Ascending aorta (tissue), 2 donors: ENCODE measurements at regions not wholly inside any gene's neighbourhood (a gene's known extent, or its start where the extent isn't known, plus 50 kb on each side); places are given as distances from the start of the nearest gene placed in this dataset.
"Not testable (repeated sequence)": the region's sequence is repeated elsewhere in the genome, so short reads cannot be mapped to it uniquely, and the experiment has no call there.

Experiments used
- DNase-seq, 2 donors: peaks; one replicate each; pipeline ENCODE4 v3.0.0-alpha.2; 2019; ENCODE audit warnings: low spot score in 2 of 2
- H3K27ac ChIP-seq, 2 donors: fragments of 200-600 bp; sonication (generic); one replicate each; pipeline ENCODE4 v1.5.1; 2016 to 2017; ENCODE audit warnings: mild to moderate bottlenecking in 1 of 2
- H3K27me3 ChIP-seq: fragments of 200-600 bp; sonication (generic); one replicate; pipeline ENCODE4 v1.5.1; 2017
- H3K36me3 ChIP-seq, 2 donors: fragments of 200-600 bp; sonication (generic); one replicate each; pipeline ENCODE4 v1.5.1; 2016
- H3K4me1 ChIP-seq, 2 donors: fragments of 200-600 bp; sonication (generic); one replicate each; pipeline ENCODE4 v1.5.1; 2016 to 2017; ENCODE audit warnings: mild to moderate bottlenecking in 1 of 2
- H3K4me3 ChIP-seq, 2 donors: fragments of 200-600 bp; sonication (generic); one replicate each; pipeline ENCODE4 v1.5.1; 2016 to 2017; ENCODE audit warnings: mild to moderate bottlenecking in 1 of 2
- H3K9me3 ChIP-seq, 2 donors: fragments of 200-600 bp; sonication (generic); one replicate each; pipeline ENCODE4 v1.5.1; 2016
- CTCF ChIP-seq, 3 experiments: fragments of 200-600 bp in 2 of 3; fragments of 450-650 bp in 1 of 3; sonication (generic) in 2 of 3; IDR thresholded peaks; one replicate each; pipeline ENCODE4 v1.5.1; 2016 to 2019; ENCODE audit warnings: antibody characterized with exemption in 3 of 3, mild to moderate bottlenecking in 1 of 3, moderate library complexity in 1 of 3
- intact Hi-C: fragments of 100-400 bp; cut with DNase I; formaldehyde crosslinking; loops from one replicate; pipeline ENCODE4 v1.15.1; 2023

GRCh38 chr4:171235521-171235920 is 577.7 kb upstream of the GALNTL6 start:
- DNase-seq: no peak
- no peak overlapping the region for H3K27ac ChIP-seq
- H3K4me1 ChIP-seq: no peaks in the 10 kb centered on the region
- H3K4me3 ChIP-seq: no peak overlapping the region
- H3K36me3 ChIP-seq: no peaks in the 10 kb centered on the region
- no peaks in the 10 kb centered on the region for H3K9me3 ChIP-seq
- H3K27me3 ChIP-seq: no peaks in the 10 kb centered on the region
- no peak for TF ChIP-seq CTCF (IDR thresholded peaks at IDR 0.05)
- intact Hi-C loops: no loop called here

- H3K27me3 ChIP-seq, DNase-seq, H3K9me3 ChIP-seq, H3K27ac ChIP-seq, intact Hi-C loops, H3K36me3 ChIP-seq, H3K4me3 ChIP-seq, H3K4me1 ChIP-seq: not testable (repeated sequence)
Observed at GRCh38 chr4:171229354-171229753, 583.9 kb upstream of the GALNTL6 start.

GRCh38 chr4:171221181-171221580 is 592.0 kb upstream of the GALNTL6 start:
- H3K4me1 ChIP-seq: no peaks in the 10 kb centered on the region
- no peaks in the 10 kb centered on the region for H3K27me3 ChIP-seq
- no peak for DNase-seq
- intact Hi-C loops: no loop called here
- no peaks in the 10 kb centered on the region for H3K36me3 ChIP-seq
- no peaks in the 10 kb centered on the region for H3K9me3 ChIP-seq
- H3K27ac ChIP-seq: no peak overlapping the region
- TF ChIP-seq CTCF (IDR thresholded peaks at IDR 0.05): no peak
- no peak overlapping the region for H3K4me3 ChIP-seq

- Histone ChIP-seq H3K9me3 (no peaks in the 10 kb centered on the region), H3K27ac (no peak overlapping the region), H3K4me1 (no peaks in the 10 kb centered on the region), H3K27me3 (no peaks in the 10 kb centered on the region), H3K36me3 (no peaks in the 10 kb centered on the region), H3K4me3 (no peak overlapping the region)
- intact Hi-C loops: no loop called here
- no peak for DNase-seq
- TF ChIP-seq CTCF (IDR thresholded peaks at IDR 0.05): no peak
Observed at GRCh38 chr4:171203425-171203824, 609.8 kb upstream of the GALNTL6 start.

- intact Hi-C loops: no loop called here
- no peak for DNase-seq
Observed at GRCh38 chr4:171202908-171203307, 610.3 kb upstream of the GALNTL6 start.

GRCh38 chr4:171186700-171187099 is 626.5 kb upstream of the GALNTL6 start:
- no peak for TF ChIP-seq CTCF (IDR thresholded peaks at IDR 0.05)
- Histone ChIP-seq H3K4me1 (no peaks in the 10 kb centered on the region), H3K36me3 (no peaks in the 10 kb centered on the region), H3K27ac (no peak overlapping the region), H3K9me3 (no peaks in the 10 kb centered on the region), H3K4me3 (no peak overlapping the region), H3K27me3 (no peaks in the 10 kb centered on the region)
- no peak for DNase-seq
- intact Hi-C loops: no loop called here

More at GRCh38 chr4:171202908-171203307, 610.3 kb upstream of the GALNTL6 start:
- no peak overlapping the region for H3K4me3 ChIP-seq
- H3K27me3 ChIP-seq: no peaks in the 10 kb centered on the region
- H3K4me1 ChIP-seq: no peaks in the 10 kb centered on the region
- H3K36me3 ChIP-seq: no peaks in the 10 kb centered on the region
- TF ChIP-seq CTCF (IDR thresholded peaks at IDR 0.05): no peak
- no peak overlapping the region for H3K27ac ChIP-seq
- H3K9me3 ChIP-seq: no peaks in the 10 kb centered on the region
